ENCODE measurements at regions not wholly inside any gene's neighbourhood (a gene's known extent, or its start where the extent isn't known, plus 50 kb on each side); places are given as distances from the start of the nearest gene placed in this dataset.

GRCh38 chr12:65546528-65546927, 268.0 kb downstream of the MSRB3 start:
- in situ Hi-C loops (cut with HindIII; ENCODE audit: low sequenced_read_pairs) = no loop called here

GRCh38 chr12:65556676-65557437, 267.4 kb upstream of the HMGA2 start:
- in situ Hi-C loops (cut with HindIII; ENCODE audit: low sequenced_read_pairs) = no loop called here

- in situ Hi-C loops (cut with HindIII; ENCODE audit: low sequenced_read_pairs) = no loop called here
Observed at GRCh38 chr12:65557438-65558181, 266.7 kb upstream of the HMGA2 start.

- in situ Hi-C loops (cut with HindIII; ENCODE audit: low sequenced_read_pairs) = loop anchor here (5.0 kb wide), 2 partner anchors 62 to 267 kb away; no protein-coding TSS in a partner anchor
Observed at GRCh38 chr12:65560286-65560685, 264.0 kb upstream of the HMGA2 start.

GRCh38 chr12:65561798-65562382, 262.4 kb upstream of the HMGA2 start:
- in situ Hi-C loops (cut with HindIII; ENCODE audit: low sequenced_read_pairs) = loop anchor here (5.0 kb wide), 2 partner anchors 60 to 265 kb away; no protein-coding TSS in a partner anchor

GRCh38 chr12:65565601-65566560, 258.4 kb upstream of the HMGA2 start:
- in situ Hi-C loops (cut with HindIII; ENCODE audit: low sequenced_read_pairs) = no loop called here

GRCh38 chr12:65566751-65567150, 257.5 kb upstream of the HMGA2 start:
- in situ Hi-C loops (cut with HindIII; ENCODE audit: low sequenced_read_pairs) = no loop called here

- in situ Hi-C loops (cut with HindIII; ENCODE audit: low sequenced_read_pairs) = no loop called here
Observed at GRCh38 chr12:65567820-65568219, 256.5 kb upstream of the HMGA2 start.

GRCh38 chr12:65568517-65568916, 255.8 kb upstream of the HMGA2 start:
- in situ Hi-C loops (cut with HindIII; ENCODE audit: low sequenced_read_pairs) = no loop called here

- in situ Hi-C loops (cut with HindIII; ENCODE audit: low sequenced_read_pairs) = no loop called here
Observed at GRCh38 chr12:65570451-65571130, 253.7 kb upstream of the HMGA2 start.

- in situ Hi-C loops (cut with HindIII; ENCODE audit: low sequenced_read_pairs) = no loop called here
Observed at GRCh38 chr12:65574867-65575266, 249.4 kb upstream of the HMGA2 start.

- in situ Hi-C loops (cut with HindIII; ENCODE audit: low sequenced_read_pairs) = no loop called here
Observed at GRCh38 chr12:65584016-65584415, 240.3 kb upstream of the HMGA2 start.

GRCh38 chr12:65585648-65586602, 238.4 kb upstream of the HMGA2 start:
- in situ Hi-C loops (cut with HindIII; ENCODE audit: low sequenced_read_pairs) = no loop called here

- in situ Hi-C loops (cut with HindIII; ENCODE audit: low sequenced_read_pairs) = no loop called here
Observed at GRCh38 chr12:65586796-65587195, 237.5 kb upstream of the HMGA2 start.

GRCh38 chr12:65590318-65590717, 234.0 kb upstream of the HMGA2 start:
- in situ Hi-C loops (cut with HindIII; ENCODE audit: low sequenced_read_pairs) = no loop called here

- in situ Hi-C loops (cut with HindIII; ENCODE audit: low sequenced_read_pairs) = no loop called here
Observed at GRCh38 chr12:65592416-65592815, 231.9 kb upstream of the HMGA2 start.

- in situ Hi-C loops (cut with HindIII; ENCODE audit: low sequenced_read_pairs) = no loop called here
Observed at GRCh38 chr12:65593239-65593701, 231.0 kb upstream of the HMGA2 start.

GRCh38 chr12:65594409-65594808, 229.9 kb upstream of the HMGA2 start:
- in situ Hi-C loops (cut with HindIII; ENCODE audit: low sequenced_read_pairs) = no loop called here

GRCh38 chr12:65595016-65595560, 229.2 kb upstream of the HMGA2 start:
- in situ Hi-C loops (cut with HindIII; ENCODE audit: low sequenced_read_pairs) = no loop called here

All from endothelial cell of hepatic sinusoid (primary cell).